ENCODE measurements at regions not wholly inside any gene's neighbourhood (a gene's known extent, or its start where the extent isn't known, plus 50 kb on each side); places are given as distances from the start of the nearest gene placed in this dataset.
"Not testable (repeated sequence)": the region's sequence is repeated elsewhere in the genome, so short reads cannot be mapped to it uniquely, and the experiment has no call there.

DNA sequence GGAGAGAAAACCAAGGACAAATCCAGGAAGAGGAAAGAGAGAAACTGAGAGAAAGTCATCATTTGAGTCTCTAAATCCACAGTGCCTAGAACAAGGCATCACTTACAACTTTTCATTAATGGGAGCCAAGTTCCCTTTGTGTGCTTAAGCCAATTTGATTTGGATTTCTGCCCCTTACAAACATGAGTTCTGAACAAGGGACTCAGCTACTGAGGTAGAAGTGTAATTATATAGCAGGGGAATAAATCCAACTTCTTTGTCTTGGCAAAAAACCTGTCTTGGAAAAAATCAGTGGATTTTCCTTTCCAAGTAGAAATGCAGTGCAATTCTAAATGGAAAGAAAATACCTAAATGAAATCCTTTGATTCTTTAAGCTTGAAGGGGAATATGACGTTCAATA, 307.2 kb upstream of the CNTN3 start:
- no peak for DNase-seq

DNA sequence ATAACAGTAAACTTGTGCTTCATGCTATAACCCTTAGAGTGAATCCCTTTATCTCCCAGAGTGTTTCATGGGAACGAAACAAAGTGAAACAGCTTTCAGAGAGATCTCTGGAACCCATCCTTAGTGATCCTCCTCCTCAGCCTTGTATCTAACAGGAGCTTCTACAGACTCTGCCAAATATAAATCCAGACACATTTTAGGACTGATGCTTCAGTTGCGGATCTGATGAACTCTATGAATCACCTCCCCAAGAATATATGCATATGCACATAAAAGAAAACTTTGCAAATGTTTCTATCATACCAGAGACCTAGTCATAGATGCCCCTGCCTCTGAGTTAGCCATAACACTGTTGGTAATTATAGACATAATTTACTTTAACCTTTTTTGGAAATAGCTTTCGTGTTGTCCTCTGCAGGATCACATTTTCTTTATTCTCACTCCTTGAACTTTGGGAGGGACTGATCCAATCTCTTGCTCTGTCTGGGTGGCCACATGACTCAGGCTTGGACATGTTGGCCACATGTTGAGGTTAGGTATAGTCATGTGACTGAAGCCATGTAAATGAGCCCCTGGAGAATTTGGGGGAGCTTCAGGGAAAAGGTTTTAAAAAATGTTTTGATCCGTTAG, 306.4 kb upstream of the CNTN3 start:
- DNase-seq: no peak

DNA sequence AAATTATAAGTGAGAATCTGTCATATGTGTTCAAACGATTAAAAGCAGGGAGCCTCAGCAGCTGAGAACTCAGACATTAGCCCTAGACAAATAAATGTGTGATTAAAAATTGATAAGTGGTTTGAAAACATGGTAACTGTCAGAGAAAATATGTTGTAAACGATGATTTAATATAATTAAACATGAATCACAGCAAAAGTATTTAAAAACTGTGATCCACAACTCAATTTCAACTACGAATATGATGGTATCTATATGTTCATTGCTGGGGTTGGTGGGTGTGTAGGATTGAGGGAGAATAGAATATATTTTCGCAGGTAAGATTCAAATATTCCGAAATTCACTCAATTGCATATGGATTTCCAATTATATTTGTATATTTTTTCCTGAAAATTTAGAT, 302.2 kb upstream of the CNTN3 start:
- DNase-seq: no peak

DNA sequence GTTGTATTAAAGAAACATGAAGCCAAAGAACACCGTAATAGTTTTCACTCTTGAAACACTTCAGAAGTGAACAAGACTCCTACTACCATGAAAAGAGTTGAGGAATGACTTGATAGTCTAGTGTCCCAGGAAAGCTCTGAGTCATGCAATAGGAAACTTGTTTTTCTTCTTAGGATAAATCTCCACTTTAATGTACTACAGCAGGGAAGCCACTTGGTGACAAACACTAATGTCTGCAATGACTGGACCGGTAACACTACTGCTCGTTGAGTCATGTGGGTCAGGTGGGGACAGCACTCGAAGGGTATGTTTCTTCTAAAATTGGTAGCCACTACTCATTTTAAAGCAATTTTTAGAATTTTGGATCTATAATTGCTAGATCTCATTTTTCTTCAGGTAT, 291.7 kb upstream of the CNTN3 start:
- DNase-seq: no peak

DNA sequence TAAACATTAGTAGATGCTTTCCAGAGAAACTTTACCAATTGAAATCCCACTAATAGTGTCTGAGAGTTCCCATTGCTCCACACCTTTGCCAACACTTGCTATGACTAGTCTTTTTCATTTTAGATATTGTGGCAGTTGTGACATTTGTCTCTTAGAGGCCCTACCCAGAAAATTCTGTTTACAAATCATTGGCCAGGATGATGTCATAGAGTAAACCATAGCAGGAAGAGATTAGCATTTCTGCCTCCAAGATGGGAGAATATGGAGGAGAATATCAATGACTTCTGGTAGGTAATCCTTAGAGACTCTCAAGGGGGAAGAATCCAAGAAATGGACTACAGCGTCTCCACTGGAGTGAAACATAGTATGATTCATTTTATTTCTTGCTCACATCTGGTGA, 291.0 kb upstream of the CNTN3 start:
- DNase-seq: no peak

DNA sequence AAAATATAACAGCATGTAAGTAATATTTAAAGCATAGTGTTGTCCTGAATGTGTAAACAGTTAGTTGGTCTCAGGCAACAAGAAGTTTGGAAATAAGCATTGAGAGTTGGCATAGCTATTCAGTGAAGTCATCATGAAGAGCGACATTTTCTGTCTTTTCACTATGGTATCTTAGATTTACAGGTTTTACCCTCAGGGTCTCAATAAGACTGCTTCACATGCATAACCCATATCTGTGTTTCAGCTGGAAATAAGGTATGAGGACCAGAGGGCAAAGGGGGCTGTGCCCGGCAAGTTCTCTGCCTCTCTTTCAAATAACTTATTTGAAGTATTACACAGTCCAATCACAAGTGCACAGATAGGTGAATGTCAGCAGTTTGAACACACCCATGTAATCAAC, 290.2 kb upstream of the CNTN3 start:
- no peak for DNase-seq

DNA sequence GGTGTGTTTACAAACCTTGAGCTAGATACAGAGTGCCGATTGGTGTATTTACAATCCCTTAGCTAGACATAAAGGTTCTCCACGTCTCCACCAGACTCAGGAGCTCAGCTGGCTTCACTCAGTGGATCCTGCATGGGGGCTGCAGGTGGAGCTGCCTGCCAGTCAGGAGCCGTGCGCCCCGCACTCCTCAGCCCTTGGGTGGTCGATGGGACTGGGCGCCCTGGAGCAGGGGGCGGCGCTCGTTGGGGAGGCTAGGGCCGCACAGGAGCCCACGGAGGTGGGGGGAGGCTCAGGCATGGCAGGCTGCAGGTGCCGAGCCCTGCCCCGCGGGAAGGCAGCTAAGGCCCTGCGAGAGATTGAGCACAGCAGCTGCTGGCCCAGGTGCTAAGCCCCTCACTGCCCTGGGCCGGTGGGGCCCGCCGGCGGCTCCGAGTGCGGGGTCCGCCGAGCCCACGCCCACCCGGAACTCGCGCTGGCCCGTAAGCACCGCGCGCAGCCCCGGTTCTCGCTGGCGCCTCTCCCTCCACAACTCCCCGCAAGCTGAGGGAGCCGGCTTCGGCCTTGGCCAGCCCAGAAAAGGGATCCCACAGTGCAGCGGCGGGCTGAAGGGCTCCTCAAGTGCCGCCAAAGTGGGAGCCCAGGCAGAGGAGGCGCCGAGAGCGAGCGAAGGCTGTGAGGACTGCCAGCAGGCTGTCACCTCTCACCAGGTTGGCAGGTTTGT, 285.5 kb upstream of the CNTN3 start:
- not testable (repeated sequence) for DNase-seq

DNA sequence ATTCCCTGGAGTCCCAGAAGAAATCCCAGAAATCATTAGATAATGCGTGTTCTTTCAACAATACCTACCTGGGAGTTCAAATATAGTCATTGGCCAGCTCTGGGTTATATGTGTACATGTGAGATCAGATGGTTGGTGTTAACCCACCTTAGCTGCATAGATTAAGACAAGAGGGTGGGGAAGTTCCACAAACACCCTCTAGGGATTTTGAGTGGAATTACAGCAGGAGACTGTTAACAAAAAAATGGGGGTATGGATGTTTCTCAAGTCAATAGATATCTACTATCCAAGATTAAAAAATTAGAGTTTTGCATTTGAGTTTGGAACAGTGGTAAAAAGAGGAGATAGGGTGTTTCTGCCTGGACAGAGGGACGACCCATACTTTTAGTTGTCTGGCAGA, 282.5 kb upstream of the CNTN3 start:
- DNase-seq: no peak

DNA sequence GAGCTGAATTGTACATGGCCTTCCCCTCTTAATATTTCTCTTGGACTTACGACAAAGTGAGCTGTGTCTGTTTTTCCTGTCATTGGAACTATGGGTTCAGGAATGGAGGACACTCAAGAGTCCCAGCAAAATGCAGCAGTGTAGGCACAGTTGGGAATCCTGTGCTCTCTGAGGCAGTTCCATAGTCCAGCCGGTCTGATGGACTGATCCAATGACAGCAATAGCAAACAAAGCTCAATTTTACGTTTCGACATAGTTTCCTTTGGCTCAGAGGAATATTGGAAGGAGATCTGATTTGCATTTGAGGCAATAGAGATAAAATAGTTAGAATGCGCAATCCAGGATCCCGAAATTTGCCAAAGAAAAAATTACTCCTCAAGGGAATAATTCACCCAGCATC, 276.9 kb upstream of the CNTN3 start:
- DNase-seq: no peak

DNA sequence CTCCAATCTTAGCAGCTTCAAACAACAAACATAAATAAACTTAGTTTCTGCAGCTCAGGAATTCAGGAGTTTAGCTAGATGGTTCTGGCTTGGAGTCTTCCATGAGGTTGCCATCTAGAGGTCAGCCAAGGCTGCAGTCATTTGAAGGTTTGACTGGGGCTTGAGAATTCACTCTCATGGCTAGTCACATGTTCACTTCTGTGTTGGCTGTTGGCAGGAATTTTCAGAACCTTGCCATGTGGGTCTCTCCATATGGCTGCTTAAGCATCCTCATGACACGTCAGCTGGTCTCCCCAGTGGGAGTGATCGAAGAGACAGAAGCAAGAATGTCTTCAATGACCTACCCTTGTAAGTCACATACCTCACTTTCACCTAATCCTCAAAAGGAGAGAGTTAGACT, 269.2 kb upstream of the CNTN3 start:
- no peak for DNase-seq

DNA sequence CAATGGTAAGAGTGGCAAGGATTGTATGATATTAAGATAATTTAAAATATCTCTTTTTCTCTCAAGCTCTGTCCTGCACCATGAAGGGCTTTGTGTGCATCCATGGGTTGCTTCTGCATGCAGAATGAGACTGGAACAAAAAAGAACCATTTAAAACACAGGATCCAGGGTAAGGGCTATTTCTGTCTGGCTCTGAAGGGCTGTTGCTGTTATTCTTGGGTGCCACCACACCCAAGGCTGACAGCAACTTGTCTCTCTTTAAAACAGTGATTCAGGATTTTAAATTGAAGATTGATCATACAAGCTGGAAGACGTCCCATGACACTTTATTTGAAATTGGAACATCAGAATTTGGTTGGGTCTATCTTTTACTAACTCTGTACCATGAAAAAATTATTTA, 268.8 kb upstream of the CNTN3 start:
- DNase-seq: no peak

DNA sequence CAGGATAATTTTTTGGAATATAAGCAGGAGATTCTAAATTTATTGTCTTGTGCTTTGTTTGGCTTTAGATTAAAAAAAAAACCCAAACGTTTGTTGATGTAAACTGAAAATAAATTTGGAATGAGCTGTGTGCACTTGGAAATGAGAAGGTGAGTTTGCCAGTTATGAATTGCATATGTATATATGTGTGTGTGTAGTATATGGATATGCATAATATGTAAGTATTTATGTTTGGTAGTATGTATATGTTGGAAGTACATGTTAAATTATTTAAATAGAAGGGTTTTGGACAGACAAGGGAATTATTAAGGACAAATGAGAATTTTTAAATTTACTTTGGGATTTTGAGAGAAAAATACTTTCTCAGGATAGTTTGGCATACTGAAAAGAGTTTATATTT, 265.8 kb upstream of the CNTN3 start:
- no peak for DNase-seq

DNA sequence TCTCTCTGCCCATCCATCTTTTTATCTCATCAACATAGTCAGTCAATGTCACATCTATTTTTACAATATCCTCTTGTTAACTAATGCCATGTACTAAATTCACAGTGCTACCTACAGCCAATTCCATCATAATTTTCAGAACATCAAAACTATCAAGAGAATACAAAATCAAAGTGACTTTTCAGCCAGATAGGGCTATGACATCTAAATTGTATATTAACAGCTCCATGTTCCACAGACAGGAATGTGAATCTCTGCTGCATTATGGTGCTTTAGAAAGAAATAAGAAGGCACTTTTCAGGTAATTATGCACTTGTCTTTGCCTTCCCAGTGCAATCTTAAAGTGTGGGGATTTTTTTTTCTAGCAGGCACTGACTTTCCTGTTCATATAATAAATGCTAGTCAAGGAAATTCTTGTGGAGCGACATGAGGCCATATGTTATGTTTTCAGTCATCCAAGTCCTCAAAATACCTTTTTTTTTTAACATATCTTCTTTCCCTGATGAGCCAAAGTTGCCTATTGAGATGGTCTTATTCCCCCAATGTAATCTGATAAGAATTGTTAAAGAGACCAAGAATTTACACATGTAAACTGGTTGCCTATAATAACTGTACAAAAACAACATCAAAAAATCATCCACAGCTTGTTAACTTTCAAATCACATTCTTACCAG, 252.0 kb upstream of the CNTN3 start:
- no peak for DNase-seq

DNA sequence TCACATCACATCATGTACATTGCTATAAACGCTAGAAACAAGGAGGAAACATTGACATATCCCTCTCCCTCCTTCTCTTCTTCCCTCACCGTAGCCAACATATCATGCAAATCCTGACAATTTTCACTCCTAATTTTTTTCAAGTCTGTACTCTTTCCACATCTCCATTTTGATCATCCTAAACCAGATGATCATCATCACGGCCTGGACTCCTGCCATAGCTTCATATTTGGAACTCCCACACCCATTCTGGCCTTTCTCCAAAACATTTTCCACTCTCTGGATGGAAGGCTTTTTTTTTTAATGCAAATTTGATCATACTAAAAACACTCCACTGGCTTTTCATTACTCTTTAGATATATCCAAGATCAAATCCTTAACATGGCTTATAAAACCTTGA, 248.0 kb upstream of the CNTN3 start:
- no peak for DNase-seq

DNA sequence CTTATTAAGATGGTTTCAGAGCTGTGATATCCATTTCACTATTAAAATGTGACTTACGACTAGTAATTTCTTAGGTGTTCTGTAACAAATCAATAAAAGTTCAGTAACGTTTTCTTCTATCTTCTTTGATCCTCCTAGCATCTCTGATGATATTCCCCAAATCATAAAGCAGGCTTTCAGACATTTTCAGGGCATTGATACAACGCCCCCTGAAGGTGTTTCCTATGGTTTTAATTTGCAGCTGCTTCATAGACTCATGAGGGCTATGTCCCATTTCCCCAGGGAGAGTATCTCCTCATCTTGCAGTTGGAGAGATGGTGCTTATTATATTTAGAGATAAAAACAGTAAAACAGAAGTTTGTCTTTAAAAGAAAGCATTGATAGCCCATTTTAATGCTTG, 246.8 kb upstream of the CNTN3 start:
- DNase-seq: no peak

DNA sequence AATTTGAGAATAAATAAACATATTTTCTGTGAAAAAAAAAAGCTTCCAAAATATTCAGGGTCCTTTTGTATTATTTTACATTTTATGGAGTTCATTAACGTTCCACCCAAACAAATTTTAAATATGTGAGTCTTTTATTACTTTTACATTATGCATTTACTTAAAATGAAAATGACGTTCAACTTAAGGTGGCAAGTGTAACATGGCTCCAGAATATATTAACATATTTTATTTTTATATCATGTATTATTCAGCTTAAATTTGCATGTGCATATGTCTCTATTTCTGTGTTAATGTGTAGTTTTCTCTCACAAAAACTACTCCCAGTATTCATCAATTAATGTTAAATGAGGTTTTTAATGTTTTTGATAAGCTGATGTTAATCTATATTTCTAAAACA, 243.6 kb upstream of the CNTN3 start:
- no peak for DNase-seq

DNA sequence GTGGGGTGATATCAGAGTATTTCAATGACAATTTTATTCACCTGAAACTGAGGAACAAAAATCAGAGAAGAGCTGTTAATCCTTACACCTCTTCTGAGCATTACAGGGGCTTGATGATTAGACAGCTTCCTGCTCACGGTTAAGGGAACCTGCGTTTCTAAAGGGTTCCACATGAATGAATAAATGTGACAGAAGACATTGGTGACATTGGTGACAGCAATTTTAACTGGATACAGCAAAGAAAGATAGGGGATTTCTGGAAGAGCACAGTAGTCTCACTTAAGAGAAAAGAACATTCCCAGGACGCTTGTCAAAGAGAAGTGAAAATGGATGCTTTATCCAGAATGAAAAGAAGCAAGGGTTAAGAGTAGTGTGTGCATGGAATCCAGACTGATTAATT, 235.9 kb upstream of the CNTN3 start:
- DNase-seq: no peak

DNA sequence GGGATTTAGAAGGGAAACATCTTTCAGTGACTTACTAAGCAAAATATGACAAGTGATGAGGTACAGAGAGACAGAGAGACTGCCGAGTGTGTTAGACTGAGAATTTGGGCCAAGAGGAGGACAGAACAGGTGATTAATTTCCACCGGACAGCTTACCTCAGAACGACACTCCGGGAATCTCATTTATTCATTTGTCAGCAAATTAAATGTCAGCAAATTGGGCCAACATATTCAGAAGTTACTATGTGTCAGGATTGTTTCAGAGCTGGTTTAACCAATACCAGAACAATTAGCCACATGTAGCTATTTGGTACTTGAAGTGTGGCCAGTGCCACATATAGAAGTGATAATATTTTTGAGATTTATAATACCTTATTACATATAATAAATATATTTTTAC, 232.6 kb upstream of the CNTN3 start:
- DNase-seq: no peak

DNA sequence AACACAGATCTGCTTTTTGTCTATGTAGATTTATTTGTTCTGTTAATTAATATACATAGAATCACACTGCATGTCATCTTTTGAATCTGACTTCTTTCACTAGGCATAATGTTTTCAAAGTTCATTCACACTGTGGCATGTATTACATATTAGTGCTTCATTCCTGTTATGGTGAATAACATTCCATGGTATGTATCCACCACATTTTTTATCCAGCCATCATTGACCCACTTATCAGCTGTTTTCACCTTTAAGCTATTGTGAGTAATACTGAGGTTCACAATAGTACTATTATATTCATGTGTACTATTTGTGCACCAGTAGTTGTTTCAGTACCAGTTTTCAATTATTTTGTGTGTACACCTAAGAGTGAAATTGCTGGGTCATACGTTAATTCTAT, 230.6 kb upstream of the CNTN3 start:
- no peak for DNase-seq

DNA sequence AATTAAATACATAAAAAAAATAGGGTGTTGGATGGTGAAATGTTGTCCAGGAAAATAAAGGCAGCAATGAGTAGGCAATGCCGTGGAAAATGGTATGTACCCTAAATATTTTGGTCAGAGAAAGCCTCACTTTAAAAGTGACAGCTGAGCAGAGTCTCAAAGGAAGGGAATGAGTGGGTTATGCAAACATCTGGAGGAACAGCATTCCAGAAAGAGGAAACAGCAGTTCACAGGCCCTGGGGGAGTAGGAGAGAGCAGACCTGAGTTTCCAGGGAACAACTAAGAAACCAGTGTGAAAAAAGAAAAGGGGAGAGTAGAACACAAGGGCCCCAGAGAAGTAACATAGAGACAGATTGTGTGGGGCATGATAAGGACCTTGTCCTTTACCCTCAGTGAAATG, 230.0 kb upstream of the CNTN3 start:
- DNase-seq: no peak

DNA sequence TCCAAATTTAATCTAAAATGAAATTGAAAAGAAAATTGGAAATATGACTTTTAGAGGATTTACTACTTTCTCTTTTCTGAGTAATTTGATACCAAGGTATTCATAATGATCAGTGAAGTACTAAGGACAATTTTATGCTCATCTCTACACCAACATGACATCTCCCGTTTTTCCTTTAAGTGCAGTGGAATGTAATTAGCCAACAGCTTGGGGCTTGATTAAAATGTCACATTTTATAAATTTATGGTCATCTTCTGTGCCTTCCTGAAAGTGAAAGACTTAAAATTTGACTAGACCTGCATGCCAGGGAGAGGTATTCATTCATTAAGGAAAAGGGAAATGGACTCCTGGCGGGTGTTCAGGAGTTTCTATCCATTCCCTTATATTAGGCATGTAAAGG, 228.2 kb upstream of the CNTN3 start:
- no peak for DNase-seq

DNA sequence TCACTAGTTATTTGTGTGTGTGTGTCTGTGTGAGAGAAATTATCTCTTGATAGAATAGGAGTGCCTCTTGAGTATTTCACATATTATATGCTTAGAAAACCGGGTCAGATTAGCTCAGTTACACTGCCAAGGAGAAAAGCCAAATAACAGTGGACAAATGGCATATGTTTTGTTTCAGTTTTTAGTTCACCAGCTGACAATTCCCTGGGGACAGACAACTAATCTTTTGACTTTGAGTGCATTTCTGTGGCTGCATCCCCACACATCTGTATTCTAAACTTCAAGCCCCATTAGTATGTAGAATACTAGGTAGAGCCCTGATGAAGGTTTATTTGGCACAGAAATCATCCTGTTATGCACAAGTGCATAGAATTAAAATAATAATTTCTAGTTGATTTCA, 227.7 kb upstream of the CNTN3 start:
- DNase-seq: no peak

DNA sequence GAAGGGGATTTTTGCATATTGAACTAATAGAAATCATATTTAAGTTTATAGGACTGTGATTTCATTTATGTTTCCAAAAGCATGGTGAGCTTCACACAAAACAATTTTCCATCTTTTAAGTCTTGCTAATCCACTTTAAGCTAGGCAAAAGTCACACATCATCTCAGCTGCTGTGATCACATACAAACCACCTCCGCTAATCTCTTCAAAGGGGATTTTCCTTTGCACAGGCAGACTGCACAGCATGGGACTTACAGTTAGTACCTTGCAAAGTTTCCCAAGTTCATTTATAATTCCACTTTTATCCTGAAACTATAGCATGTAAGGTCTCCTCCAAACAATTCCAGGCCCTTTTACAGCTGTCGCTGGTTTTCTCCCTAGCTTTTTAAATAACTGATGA, 225.1 kb upstream of the CNTN3 start:
- no peak for DNase-seq

DNA sequence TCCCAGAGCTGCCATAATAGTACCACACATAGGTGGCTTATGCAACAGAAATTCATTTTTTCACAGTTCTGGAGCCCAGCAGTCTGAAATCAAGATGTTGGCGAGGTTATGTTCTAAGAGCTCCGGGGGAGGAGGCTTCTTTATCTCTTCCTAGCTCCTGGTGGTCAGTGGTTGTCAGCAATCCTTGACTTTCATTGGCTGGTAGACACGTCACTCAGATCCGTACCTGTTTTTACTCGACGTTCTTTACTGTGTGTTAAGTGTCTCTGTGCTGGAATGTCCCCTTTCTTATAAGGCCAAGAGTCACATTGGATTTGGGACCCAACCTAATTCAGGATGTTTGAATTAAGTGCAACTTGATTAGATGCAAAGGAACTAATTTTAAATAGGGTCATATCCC, 218.5 kb upstream of the CNTN3 start:
- no peak for DNase-seq

DNA sequence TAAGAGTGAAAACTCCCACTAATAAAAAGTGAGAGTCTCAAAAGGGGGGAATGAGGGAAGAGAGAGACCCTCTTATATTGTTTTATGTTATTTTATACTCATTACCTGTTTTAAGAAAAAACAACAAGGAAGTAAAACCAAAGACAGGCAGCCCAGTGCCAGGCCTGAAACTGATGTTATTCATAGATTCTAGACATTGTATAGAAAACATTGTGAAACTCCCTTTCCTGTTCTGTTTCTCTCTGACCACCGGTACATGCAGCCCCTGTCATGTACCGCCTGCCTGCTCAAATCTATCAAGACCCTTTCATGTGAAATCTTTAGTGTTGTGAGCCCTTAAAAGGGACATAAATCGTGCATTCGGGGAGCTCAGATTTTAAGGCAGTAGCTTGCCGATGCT, 216.4 kb upstream of the CNTN3 start:
- not testable (repeated sequence) for DNase-seq

All from stimulated activated CD4-positive, alpha-beta T cell treated with anti-CD3 and anti-CD28 coated beads, Interleukin-1b, Interleukin-23, amount 100 ng/mL, for 48 hours (primary cell).